Activated naive CD8-positive, alpha-beta T cell treated with anti-CD3 and anti-CD28 coated beads, Interleukin-2, amount 50 U/mL, for 24 hours (primary cell): ENCODE measurements at regions not wholly inside any gene's neighbourhood (a gene's known extent, or its start where the extent isn't known, plus 50 kb on each side); places are given as distances from the start of the nearest gene placed in this dataset.

Experiments used
- ATAC-seq: fragments of 150-1000 bp; cut with Tn5 transposase; one replicate; pipeline ENCODE4 v1.10.0; 2021
- DNase-seq: peaks from one replicate; pipeline ENCODE4 v3.0.0; 2021
- H3K27ac Mint-ChIP-seq: one replicate; pipeline ENCODE4 v1.8.0; 2021; ENCODE audit warnings: mild to moderate bottlenecking, mixed read lengths
- H3K27me3 Mint-ChIP-seq: one replicate; pipeline ENCODE4 v1.8.0; 2021; ENCODE audit warnings: mixed read lengths
- H3K36me3 Mint-ChIP-seq: one replicate; pipeline ENCODE4 v1.8.0; 2021; ENCODE audit warnings: low read depth, mixed read lengths
- H3K4me1 Mint-ChIP-seq: one replicate; pipeline ENCODE4 v1.8.0; 2021; ENCODE audit warnings: mixed read lengths
- H3K4me3 Mint-ChIP-seq: one replicate; pipeline ENCODE4 v1.8.0; 2021; ENCODE audit warnings: mild to moderate bottlenecking, moderate library complexity, mixed read lengths
- H3K9me3 Mint-ChIP-seq: one replicate; pipeline ENCODE4 v1.8.0; 2021; ENCODE audit warnings: mixed read lengths

- H3K9me3 Mint-ChIP-seq: no peaks in the 10 kb centered on the region
- H3K36me3 Mint-ChIP-seq: no peaks in the 10 kb centered on the region
- ATAC-seq: no peak
- no peak for DNase-seq
- no peak overlapping the region for H3K27ac Mint-ChIP-seq
- no peaks in the 10 kb centered on the region for H3K4me1 Mint-ChIP-seq
- H3K27me3 Mint-ChIP-seq: no peaks in the 10 kb centered on the region
- no peak overlapping the region for H3K4me3 Mint-ChIP-seq
Observed at GRCh38 chr2:122194546-122194945, 439.1 kb downstream of the TSN start.

DNA sequence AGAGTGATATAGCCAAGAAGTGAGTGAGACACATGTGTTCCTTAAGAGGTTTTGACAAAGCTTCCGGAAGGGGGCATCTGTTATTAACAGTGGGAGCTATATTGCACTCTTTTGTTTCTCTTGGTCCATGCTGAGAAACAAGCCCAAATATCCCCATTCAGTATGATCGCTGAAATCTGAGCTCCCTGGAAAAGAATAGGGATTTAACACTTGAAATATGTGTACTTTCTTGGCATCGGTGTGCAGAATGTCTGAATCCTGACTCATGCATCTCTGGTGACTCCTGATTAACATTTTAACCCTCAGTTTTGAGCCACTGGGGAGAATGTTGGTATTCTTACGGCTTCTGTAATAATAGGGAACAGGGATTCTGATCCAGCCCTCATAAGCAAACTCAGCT lies 448.1 kb downstream of the TSN start:
- ATAC-seq (no peak), DNase-seq (no peak)
- peaks cover 1% of the 10 kb centered on the region for H3K27me3 Mint-ChIP-seq
- no peaks in the 10 kb centered on the region for H3K4me1 Mint-ChIP-seq
- no peaks in the 10 kb centered on the region for H3K9me3 Mint-ChIP-seq
- H3K36me3 Mint-ChIP-seq: no peaks in the 10 kb centered on the region
- no peak overlapping the region for H3K4me3 Mint-ChIP-seq
- H3K27ac Mint-ChIP-seq: no peak overlapping the region

- ATAC-seq: no peak
- Mint-ChIP-seq H3K4me1 (no peaks in the 10 kb centered on the region), H3K36me3 (no peaks in the 10 kb centered on the region), H3K27me3 (peaks cover 1% of the 10 kb centered on the region), H3K4me3 (no peak overlapping the region), H3K27ac (no peak overlapping the region), H3K9me3 (no peaks in the 10 kb centered on the region)
- no peak for DNase-seq
Observed at GRCh38 chr2:122205641-122206040, 450.2 kb downstream of the TSN start.

DNA sequence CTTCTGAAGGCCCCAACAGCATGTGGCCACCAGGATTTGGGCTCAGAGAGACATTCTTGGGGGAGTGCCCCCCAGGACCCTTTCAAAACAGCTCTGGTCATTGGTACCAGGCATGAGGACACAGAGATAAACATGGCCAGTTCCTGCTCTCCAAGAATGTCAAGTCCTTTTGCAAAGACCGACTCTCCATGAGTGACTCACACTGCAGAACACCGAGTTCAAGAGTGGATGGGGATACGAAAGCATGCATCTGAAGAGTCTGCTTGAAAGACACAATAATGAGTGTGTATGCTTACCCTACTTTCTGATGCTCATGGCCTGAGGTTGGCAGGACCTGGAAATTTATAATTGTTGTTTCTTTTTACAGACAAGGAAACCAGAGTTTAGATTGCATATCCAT lies 450.6 kb downstream of the TSN start:
- ATAC-seq (no peak), DNase-seq (no peak)
- no peak overlapping the region for H3K27ac Mint-ChIP-seq
- no peaks in the 10 kb centered on the region for H3K4me1 Mint-ChIP-seq
- no peaks in the 10 kb centered on the region for H3K9me3 Mint-ChIP-seq
- H3K27me3 Mint-ChIP-seq: peaks cover 1% of the 10 kb centered on the region
- H3K4me3 Mint-ChIP-seq: no peak overlapping the region
- H3K36me3 Mint-ChIP-seq: no peaks in the 10 kb centered on the region

- H3K36me3 Mint-ChIP-seq: no peaks in the 10 kb centered on the region
- no peaks in the 10 kb centered on the region for H3K4me1 Mint-ChIP-seq
- H3K27me3 Mint-ChIP-seq: no peaks in the 10 kb centered on the region
- H3K27ac Mint-ChIP-seq: no peak overlapping the region
- DNase-seq (no peak), ATAC-seq (no peak)
- no peaks in the 10 kb centered on the region for H3K9me3 Mint-ChIP-seq
- no peak overlapping the region for H3K4me3 Mint-ChIP-seq
Observed at GRCh38 chr2:122209377-122209776, 453.9 kb downstream of the TSN start.

DNA sequence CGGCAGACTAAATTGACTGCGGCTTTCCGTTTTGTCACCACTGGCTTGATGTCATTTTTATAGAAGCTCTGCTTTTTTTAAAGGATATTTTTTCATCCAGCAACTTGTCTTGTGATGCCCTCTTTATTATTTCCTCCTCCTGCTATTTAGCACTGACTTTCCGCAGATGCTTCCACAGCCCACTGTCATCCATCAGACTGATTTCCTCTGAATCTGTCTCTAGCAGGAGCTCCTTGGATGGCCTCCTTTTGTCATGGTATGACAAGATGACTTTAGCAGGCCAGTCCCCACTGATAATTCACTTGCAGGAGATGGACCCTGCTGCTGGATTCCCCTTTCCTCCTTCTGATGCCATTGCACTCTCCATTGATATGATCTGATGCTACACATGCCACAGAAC lies 454.6 kb downstream of the TSN start:
- H3K9me3 Mint-ChIP-seq: no peaks in the 10 kb centered on the region
- no peaks in the 10 kb centered on the region for H3K4me1 Mint-ChIP-seq
- no peak for ATAC-seq
- no peak overlapping the region for H3K4me3 Mint-ChIP-seq
- no peak for DNase-seq
- no peaks in the 10 kb centered on the region for H3K27me3 Mint-ChIP-seq
- no peak overlapping the region for H3K27ac Mint-ChIP-seq
- H3K36me3 Mint-ChIP-seq: no peaks in the 10 kb centered on the region

GRCh38 chr2:122210898-122211856 lies 455.7 kb downstream of the TSN start:
- H3K4me1 Mint-ChIP-seq: no peaks in the 10 kb centered on the region
- no peaks in the 10 kb centered on the region for H3K9me3 Mint-ChIP-seq
- DNase-seq: no peak
- H3K27me3 Mint-ChIP-seq: no peaks in the 10 kb centered on the region
- H3K27ac Mint-ChIP-seq: no peak overlapping the region
- no peaks in the 10 kb centered on the region for H3K36me3 Mint-ChIP-seq
- ATAC-seq: no peak
- H3K4me3 Mint-ChIP-seq: no peak overlapping the region

DNA sequence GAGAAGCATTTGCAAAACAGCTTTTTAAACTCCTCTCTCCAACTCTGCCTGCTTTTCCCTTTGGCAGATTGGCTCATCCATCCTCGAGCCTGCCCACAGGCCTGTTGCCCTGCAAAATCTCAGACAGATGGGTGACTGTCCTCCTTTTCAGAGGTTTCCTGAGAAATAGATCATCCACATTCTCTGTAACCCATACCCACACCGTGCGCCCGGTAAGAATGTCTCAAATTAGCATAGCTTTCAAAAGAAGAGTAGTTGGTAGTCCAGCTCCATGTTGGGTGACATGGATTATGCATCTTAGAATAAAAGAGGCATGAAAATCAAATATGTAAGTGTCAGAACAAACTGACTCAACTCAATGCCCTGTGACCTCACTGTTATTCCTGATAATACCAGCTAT lies 457.9 kb downstream of the TSN start:
- Mint-ChIP-seq H3K27ac (no peak overlapping the region), H3K4me3 (no peak overlapping the region)
- ATAC-seq: no peak

GRCh38 chr2:122216071-122216470 lies 460.6 kb downstream of the TSN start:
- no peaks in the 10 kb centered on the region for H3K36me3 Mint-ChIP-seq
- ATAC-seq: no peak

More for the DNA sequence above, 457.9 kb downstream of the TSN start:
- Mint-ChIP-seq H3K27me3 (no peaks in the 10 kb centered on the region), H3K36me3 (no peaks in the 10 kb centered on the region), H3K9me3 (no peaks in the 10 kb centered on the region), H3K4me1 (no peaks in the 10 kb centered on the region)
- no peak for DNase-seq

DNA sequence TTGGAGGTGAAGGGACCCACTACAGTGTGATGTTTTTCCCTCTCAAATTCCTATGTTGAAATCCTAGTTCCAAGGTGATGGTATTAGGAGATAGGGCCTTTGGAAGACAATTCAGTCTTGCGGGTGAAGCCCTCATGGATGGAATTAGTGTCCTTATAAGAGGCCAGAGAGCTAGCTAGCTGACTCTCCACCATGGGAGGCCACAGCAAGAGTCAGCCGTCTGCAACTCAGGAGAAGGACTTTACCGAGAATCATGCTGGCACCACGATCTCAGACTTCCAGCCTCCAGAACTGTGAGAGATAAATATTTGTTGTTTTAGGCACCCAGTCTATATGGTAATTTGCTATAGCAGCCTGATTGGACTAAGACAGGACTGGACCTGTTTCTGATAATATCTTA lies 461.4 kb downstream of the TSN start:
- no peaks in the 10 kb centered on the region for H3K9me3 Mint-ChIP-seq
- H3K4me3 Mint-ChIP-seq: no peak overlapping the region
- no peaks in the 10 kb centered on the region for H3K4me1 Mint-ChIP-seq
- no peak overlapping the region for H3K27ac Mint-ChIP-seq
- H3K27me3 Mint-ChIP-seq: no peaks in the 10 kb centered on the region
- ATAC-seq (no peak), DNase-seq (no peak)
- no peaks in the 10 kb centered on the region for H3K36me3 Mint-ChIP-seq

More at GRCh38 chr2:122216071-122216470, 460.6 kb downstream of the TSN start:
- H3K4me3 Mint-ChIP-seq: no peak overlapping the region
- H3K27me3 Mint-ChIP-seq: no peaks in the 10 kb centered on the region
- no peak for DNase-seq
- H3K9me3 Mint-ChIP-seq: no peaks in the 10 kb centered on the region
- H3K4me1 Mint-ChIP-seq: no peaks in the 10 kb centered on the region
- no peak overlapping the region for H3K27ac Mint-ChIP-seq

GRCh38 chr2:122218596-122218995 lies 463.1 kb downstream of the TSN start:
- ATAC-seq (no peak), DNase-seq (no peak)
- Mint-ChIP-seq H3K27me3 (no peaks in the 10 kb centered on the region), H3K9me3 (no peaks in the 10 kb centered on the region), H3K27ac (no peak overlapping the region), H3K4me3 (no peak overlapping the region), H3K36me3 (no peaks in the 10 kb centered on the region), H3K4me1 (no peaks in the 10 kb centered on the region)

- no peak for ATAC-seq
- Mint-ChIP-seq H3K27me3 (no peaks in the 10 kb centered on the region), H3K36me3 (no peaks in the 10 kb centered on the region), H3K27ac (no peak overlapping the region), H3K4me1 (no peaks in the 10 kb centered on the region), H3K4me3 (no peak overlapping the region), H3K9me3 (no peaks in the 10 kb centered on the region)
- DNase-seq: no peak
Observed at GRCh38 chr2:122219504-122219903, 464.1 kb downstream of the TSN start.

DNA sequence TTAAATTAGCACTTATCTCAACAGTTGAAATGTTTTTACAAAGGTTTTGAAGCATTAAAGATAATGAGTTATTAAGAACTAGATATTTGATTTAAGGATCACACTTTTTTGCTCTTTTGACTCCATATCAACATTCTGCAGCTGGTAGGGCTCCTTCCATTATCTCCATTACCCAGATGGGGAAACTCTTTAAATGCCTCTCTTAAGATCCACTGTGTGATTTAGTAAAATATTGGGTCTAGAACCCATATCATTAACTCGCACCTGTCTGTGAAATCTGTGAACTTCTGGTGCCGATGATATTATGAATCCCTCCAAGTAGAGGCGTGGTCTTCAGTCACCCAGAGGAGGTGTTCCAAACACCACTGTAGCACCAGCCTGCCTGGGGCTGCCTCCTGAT lies 466.2 kb downstream of the TSN start:
- Mint-ChIP-seq H3K4me1 (no peaks in the 10 kb centered on the region), H3K4me3 (no peak overlapping the region), H3K27me3 (no peaks in the 10 kb centered on the region), H3K27ac (no peak overlapping the region), H3K36me3 (no peaks in the 10 kb centered on the region), H3K9me3 (no peaks in the 10 kb centered on the region)
- ATAC-seq (no peak), DNase-seq (no peak)

- Mint-ChIP-seq H3K27ac (no peak overlapping the region), H3K4me1 (no peaks in the 10 kb centered on the region), H3K4me3 (no peak overlapping the region), H3K36me3 (no peaks in the 10 kb centered on the region), H3K9me3 (no peaks in the 10 kb centered on the region), H3K27me3 (no peaks in the 10 kb centered on the region)
- DNase-seq: no peak
- no peak for ATAC-seq
Observed at GRCh38 chr2:122231296-122231695, 475.8 kb downstream of the TSN start.

- H3K4me1 Mint-ChIP-seq: no peaks in the 10 kb centered on the region
Observed at GRCh38 chr2:122233372-122233771, 477.9 kb downstream of the TSN start.

More at GRCh38 chr2:122233372-122233771, 477.9 kb downstream of the TSN start:
- Mint-ChIP-seq H3K27ac (no peak overlapping the region), H3K36me3 (no peaks in the 10 kb centered on the region), H3K4me3 (no peak overlapping the region), H3K27me3 (no peaks in the 10 kb centered on the region), H3K9me3 (no peaks in the 10 kb centered on the region)
- DNase-seq (no peak), ATAC-seq (no peak)
